SJCRH30 (cell line): ENCODE measurements at regions not wholly inside any gene's neighbourhood (a gene's known extent, or its start where the extent isn't known, plus 50 kb on each side); places are given as distances from the start of the nearest gene placed in this dataset.
A peak's percentile ranks its signal among the peaks of the same experiment; 100 is the strongest.
"Not testable (repeated sequence)": the region's sequence is repeated elsewhere in the genome, so short reads cannot be mapped to it uniquely, and the experiment has no call there.

Source experiments
- DNase-seq, 2 experiments: peaks; one replicate each; pipeline ENCODE4 v3.0.0-alpha.2; 2015 to 2020
- H3K27ac ChIP-seq: fragments of 250-450 bp; sonication (Bioruptor Pico); 2 replicates; pipeline ENCODE4 v1.5.1; 2020; ENCODE audit warnings: mild to moderate bottlenecking, moderate library complexity
- H3K27me3 ChIP-seq: fragments of 250-450 bp; sonication (Bioruptor Pico); 2 replicates; pipeline ENCODE4 v1.5.1; 2020; ENCODE audit warnings: mild to moderate bottlenecking, moderate library complexity
- H3K36me3 ChIP-seq: fragments of 250-450 bp; sonication (Bioruptor Pico); 2 replicates; pipeline ENCODE4 v1.5.1; 2020; ENCODE audit warnings: mild to moderate bottlenecking, moderate library complexity
- H3K4me1 ChIP-seq: fragments of 250-450 bp; sonication (Bioruptor Pico); 2 replicates; pipeline ENCODE4 v1.5.1; 2020; ENCODE audit warnings: mild to moderate bottlenecking, moderate library complexity
- H3K4me3 ChIP-seq: fragments of 250-450 bp; sonication (Bioruptor Pico); 2 replicates; pipeline ENCODE4 v1.5.1; 2020; ENCODE audit warnings: mild to moderate bottlenecking, moderate library complexity
- H3K9me3 ChIP-seq: fragments of 250-450 bp; sonication (Bioruptor Pico); replicated peaks from 2 replicates; pipeline ENCODE4 v1.5.1; 2020; ENCODE audit warnings: mild to moderate bottlenecking, moderate library complexity

DNA sequence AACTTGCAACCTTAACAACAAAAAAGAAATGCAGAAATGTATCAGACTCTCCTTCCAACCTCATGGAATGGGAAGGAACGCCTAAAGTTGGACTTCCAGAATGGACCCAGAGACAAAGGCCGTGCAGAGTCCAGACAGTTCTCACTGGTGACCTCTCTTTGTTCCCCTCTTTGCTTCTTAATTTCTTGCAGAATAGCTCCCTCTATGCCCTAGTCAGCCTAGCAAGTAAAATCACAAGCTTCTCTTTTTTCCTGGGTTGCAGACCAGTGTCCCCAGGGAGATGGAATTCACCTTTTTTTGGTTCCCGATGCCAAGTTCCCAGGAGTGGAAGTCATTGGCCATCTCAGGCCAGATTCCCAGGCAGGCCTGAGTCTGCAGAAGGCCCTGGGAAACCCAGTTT lies 278.0 kb downstream of the CCSER2 start:
- Histone ChIP-seq H3K4me3 (no peak overlapping the region), H3K27me3 (no peaks in the 10 kb centered on the region), H3K36me3 (no peaks in the 10 kb centered on the region), H3K27ac (no peak overlapping the region), H3K4me1 (peaks cover 5% of the 10 kb centered on the region; the same call in 1 of the 2 replicates), H3K9me3 (no peaks in the 10 kb centered on the region)
- no peak for DNase-seq

GRCh38 chr10:84607044-84607443 lies 278.7 kb downstream of the CCSER2 start:
- Histone ChIP-seq H3K4me1 (peaks cover 5% of the 10 kb centered on the region; the same call in 1 of the 2 replicates), H3K36me3 (no peaks in the 10 kb centered on the region), H3K4me3 (no peak overlapping the region), H3K9me3 (no peaks in the 10 kb centered on the region), H3K27me3 (no peaks in the 10 kb centered on the region), H3K27ac (no peak overlapping the region)
- peak; percentile 20 to 58 for DNase-seq

DNA sequence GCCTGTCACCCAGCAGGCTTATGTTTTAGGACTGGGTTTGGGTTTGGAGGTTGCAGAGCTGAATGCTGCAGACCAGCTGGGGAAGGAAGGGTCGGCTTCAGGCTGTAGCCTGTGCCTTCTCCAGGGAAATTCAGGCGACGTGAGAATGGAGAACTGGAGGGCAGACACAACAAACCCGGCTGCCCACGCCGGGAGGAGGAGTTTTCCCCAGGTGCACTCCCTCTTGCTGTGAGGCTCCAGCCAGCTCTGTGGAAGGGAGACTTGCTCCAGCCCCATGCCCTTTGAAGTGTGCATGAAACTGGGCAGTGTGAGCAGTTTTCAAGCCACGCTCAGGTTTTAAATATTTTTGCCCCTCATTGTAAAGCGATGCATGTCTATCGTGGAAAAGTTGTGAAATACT lies 279.1 kb downstream of the CCSER2 start:
- H3K4me3 ChIP-seq = no peak overlapping the region

GRCh38 chr10:84608126-84608525 lies 279.7 kb downstream of the CCSER2 start:
- H3K4me1 ChIP-seq = peaks cover 5% of the 10 kb centered on the region; the same call in 1 of the 2 replicates
- H3K27me3 ChIP-seq = no peaks in the 10 kb centered on the region
- DNase-seq = no peak
- no peaks in the 10 kb centered on the region for H3K9me3 ChIP-seq
- H3K27ac ChIP-seq = no peak overlapping the region
- no peak overlapping the region for H3K4me3 ChIP-seq
- no peaks in the 10 kb centered on the region for H3K36me3 ChIP-seq

More for the DNA sequence above, 279.1 kb downstream of the CCSER2 start:
- H3K36me3 ChIP-seq = no peaks in the 10 kb centered on the region
- no peaks in the 10 kb centered on the region for H3K27me3 ChIP-seq
- DNase-seq = no peak
- H3K4me1 ChIP-seq = peaks cover 5% of the 10 kb centered on the region; the same call in 1 of the 2 replicates
- H3K9me3 ChIP-seq = no peaks in the 10 kb centered on the region
- H3K27ac ChIP-seq = no peak overlapping the region

DNA sequence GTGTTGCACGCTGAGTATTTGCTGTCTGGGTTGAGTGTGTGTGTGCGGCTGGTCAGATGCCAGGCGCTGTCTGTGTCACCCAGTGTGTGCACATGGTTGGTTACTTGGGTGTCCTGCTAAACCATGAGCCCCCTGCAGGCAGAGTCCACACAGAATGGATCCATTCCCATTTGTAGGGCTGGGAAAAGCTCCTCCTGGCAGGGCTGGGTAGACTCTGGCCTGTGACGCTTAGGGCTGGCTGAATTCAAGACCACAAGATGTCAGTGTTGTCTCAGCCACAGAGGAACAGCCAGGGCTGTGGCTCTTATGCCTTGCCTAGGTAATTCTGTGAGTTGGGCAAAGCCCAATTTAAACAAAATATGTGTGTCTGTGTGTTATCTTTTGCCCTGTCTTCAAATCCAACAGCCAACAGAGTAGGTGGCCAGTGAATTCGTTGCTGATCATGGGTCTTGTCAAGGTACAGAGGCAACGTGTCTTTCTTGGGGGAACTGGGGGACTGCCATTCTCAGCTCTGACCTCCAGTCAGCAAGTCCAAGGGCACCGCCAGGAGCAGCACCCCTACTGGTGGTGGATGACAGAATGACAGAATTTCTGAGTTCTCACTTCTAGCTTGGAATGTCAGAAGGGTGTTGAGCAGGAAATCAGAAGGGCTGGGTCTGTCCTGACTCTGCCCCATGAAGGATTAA lies 285.1 kb downstream of the CCSER2 start:
- H3K4me1 ChIP-seq = no peaks in the 10 kb centered on the region
- no peak overlapping the region for H3K4me3 ChIP-seq
- peak; percentile 11 to 58 for DNase-seq
- no peaks in the 10 kb centered on the region for H3K27me3 ChIP-seq
- no peaks in the 10 kb centered on the region for H3K36me3 ChIP-seq
- H3K27ac ChIP-seq = no peak overlapping the region
- no peaks in the 10 kb centered on the region for H3K9me3 ChIP-seq

GRCh38 chr10:84626397-84627087 lies 298.2 kb downstream of the CCSER2 start:
- Histone ChIP-seq H3K36me3 (no peaks in the 10 kb centered on the region), H3K9me3 (no peaks in the 10 kb centered on the region), H3K4me3 (no peak overlapping the region), H3K4me1 (no peaks in the 10 kb centered on the region), H3K27me3 (no peaks in the 10 kb centered on the region), H3K27ac (no peak overlapping the region)
- no peak for DNase-seq

DNA sequence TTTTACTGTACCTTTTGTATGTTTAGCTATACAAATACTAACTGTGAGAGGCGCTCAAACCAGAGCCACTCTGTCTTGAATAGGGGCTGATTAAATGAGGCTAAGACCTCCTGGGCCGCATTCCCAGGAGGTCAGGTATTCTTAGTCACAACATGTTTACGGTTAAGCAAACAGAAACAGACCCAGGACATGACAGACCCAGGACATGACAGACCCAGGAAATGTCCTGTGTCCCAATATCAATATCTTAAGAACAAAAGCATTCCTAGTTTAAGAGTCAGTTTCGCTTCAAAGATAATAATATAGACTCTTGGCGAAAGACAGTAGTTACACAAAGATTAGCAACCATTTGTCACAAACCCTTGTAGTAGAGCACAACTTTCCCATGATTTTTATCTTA lies 304.5 kb downstream of the CCSER2 start:
- no peak for DNase-seq
- H3K4me3 ChIP-seq = no peak overlapping the region
- no peaks in the 10 kb centered on the region for H3K36me3 ChIP-seq
- H3K9me3 ChIP-seq = no peaks in the 10 kb centered on the region
- H3K4me1 ChIP-seq = no peaks in the 10 kb centered on the region
- no peak overlapping the region for H3K27ac ChIP-seq
- H3K27me3 ChIP-seq = no peaks in the 10 kb centered on the region

GRCh38 chr10:84634636-84635035 lies 306.2 kb downstream of the CCSER2 start:
- Histone ChIP-seq H3K27ac (no peak overlapping the region), H3K27me3 (no peaks in the 10 kb centered on the region), H3K4me3 (no peak overlapping the region), H3K36me3 (no peaks in the 10 kb centered on the region), H3K9me3 (no peaks in the 10 kb centered on the region), H3K4me1 (no peaks in the 10 kb centered on the region)
- DNase-seq = peak in 1 of 2 experiments; percentile 1

- not testable (repeated sequence) for H3K36me3 ChIP-seq, H3K4me1 ChIP-seq
Observed at GRCh38 chr10:84650628-84651027, 322.2 kb downstream of the CCSER2 start.

GRCh38 chr10:84654671-84655070 lies 326.3 kb downstream of the CCSER2 start:
- Histone ChIP-seq H3K4me1 (no peaks in the 10 kb centered on the region), H3K4me3 (no peak overlapping the region), H3K36me3 (no peaks in the 10 kb centered on the region), H3K27me3 (no peaks in the 10 kb centered on the region), H3K9me3 (no peaks in the 10 kb centered on the region), H3K27ac (no peak overlapping the region)
- DNase-seq = no peak

More at GRCh38 chr10:84650628-84651027, 322.2 kb downstream of the CCSER2 start:
- not testable (repeated sequence) for DNase-seq, H3K27ac ChIP-seq, H3K4me3 ChIP-seq, H3K9me3 ChIP-seq, H3K27me3 ChIP-seq

DNA sequence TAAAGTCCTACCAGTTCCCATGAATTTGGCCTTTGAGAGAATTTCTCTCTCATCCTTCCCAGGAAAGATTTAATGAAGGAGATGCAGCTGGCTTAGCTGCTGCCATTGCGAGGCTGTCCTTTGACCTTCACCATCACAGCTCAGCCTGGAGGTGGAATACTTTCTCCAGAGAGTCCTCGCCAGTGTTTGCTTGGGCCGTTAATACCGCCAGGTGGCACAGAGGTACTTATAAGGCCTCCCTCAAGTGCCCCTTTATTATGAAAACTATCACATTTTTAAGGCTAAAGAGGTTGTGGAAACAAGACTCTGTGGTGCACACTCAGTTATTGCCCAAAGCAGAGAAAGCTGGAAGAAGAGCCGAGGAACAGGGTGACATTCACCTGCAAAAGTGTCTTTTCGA lies 330.6 kb downstream of the CCSER2 start:
- Histone ChIP-seq H3K36me3 (no peaks in the 10 kb centered on the region), H3K27me3 (no peaks in the 10 kb centered on the region), H3K4me1 (no peaks in the 10 kb centered on the region), H3K9me3 (no peaks in the 10 kb centered on the region), H3K27ac (no peak overlapping the region), H3K4me3 (no peak overlapping the region)
- no peak for DNase-seq

- DNase-seq = no peak
- Histone ChIP-seq H3K4me3 (no peak overlapping the region), H3K36me3 (no peaks in the 10 kb centered on the region), H3K27ac (no peak overlapping the region), H3K4me1 (no peaks in the 10 kb centered on the region), H3K27me3 (no peaks in the 10 kb centered on the region), H3K9me3 (no peaks in the 10 kb centered on the region)
Observed at GRCh38 chr10:84659497-84660439, 331.4 kb downstream of the CCSER2 start.

DNA sequence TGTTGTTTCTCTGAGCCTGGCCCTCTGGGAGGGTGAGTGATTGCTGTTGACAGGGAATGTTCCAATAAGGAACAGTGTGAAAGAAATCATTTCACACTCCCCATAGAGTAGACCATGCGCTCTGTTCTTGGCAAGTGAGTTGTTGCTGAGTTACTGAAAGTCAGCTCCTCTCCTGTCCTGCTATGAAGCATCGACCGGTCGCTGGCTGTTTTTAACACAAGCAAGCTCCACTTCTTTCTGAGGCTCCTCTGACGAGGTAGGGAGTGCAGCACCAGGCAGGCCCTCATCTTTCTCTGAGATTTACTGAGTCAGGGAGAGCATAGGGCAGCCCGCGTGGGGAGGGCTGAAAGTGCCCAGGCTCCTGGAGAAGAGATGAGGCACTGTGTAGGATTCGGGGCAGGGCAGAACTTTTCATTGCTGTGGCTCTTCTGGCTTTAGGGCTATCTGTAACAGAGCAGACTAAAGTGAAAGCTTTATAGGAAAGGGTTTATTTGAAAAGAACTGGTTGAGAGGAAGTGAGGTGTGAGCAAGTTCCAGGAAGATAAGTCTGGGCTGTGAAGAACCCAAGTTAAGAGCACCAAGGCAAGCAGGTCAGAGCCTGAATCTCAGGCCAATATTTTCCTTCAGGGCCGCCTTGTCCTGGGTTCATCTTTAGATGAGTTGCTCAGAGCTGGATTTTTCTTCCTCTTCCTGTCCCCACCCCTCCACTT lies 332.2 kb downstream of the CCSER2 start:
- Histone ChIP-seq H3K4me1 (no peaks in the 10 kb centered on the region), H3K4me3 (no peak overlapping the region), H3K27me3 (no peaks in the 10 kb centered on the region), H3K27ac (no peak overlapping the region), H3K9me3 (no peaks in the 10 kb centered on the region), H3K36me3 (no peaks in the 10 kb centered on the region)
- no peak for DNase-seq

- Histone ChIP-seq H3K27ac (no peak overlapping the region), H3K4me1 (no peaks in the 10 kb centered on the region), H3K27me3 (no peaks in the 10 kb centered on the region), H3K9me3 (no peaks in the 10 kb centered on the region), H3K4me3 (no peak overlapping the region), H3K36me3 (no peaks in the 10 kb centered on the region)
- DNase-seq = no peak
Observed at GRCh38 chr10:84665211-84665610, 336.8 kb downstream of the CCSER2 start.
